HCT116 (cell line): ENCODE measurements at regions not wholly inside any gene's neighbourhood (a gene's known extent, or its start where the extent isn't known, plus 50 kb on each side); places are given as distances from the start of the nearest gene placed in this dataset.

Experiments used
- CTCF ChIP-seq, 3 experiments: fragments of 200-600 bp in 1 of 3; sonication (generic) in 1 of 3; IDR thresholded peaks in 2 of 3; conservative IDR thresholded peaks in 1 of 3; 2 replicates each; pipeline ENCODE4 v1.5.1; 2012 to 2017; ENCODE audit warnings: low read depth in 2 of 3, low read length in 2 of 3, antibody characterized with exemption in 1 of 3, borderline replicate concordance in 1 of 3, control low read depth in 1 of 3, mild to moderate bottlenecking in 1 of 3, mixed read lengths in 1 of 3, mixed run types in 1 of 3, moderate library complexity in 1 of 3; ENCODE audit not compliant: insufficient read depth in 1 of 3
- EZH2phosphoT487 ChIP-seq: fragments of 200-600 bp; IDR thresholded peaks from 2 replicates; pipeline ENCODE4 v1.6.1; 2018; ENCODE audit warnings: antibody characterized with exemption, borderline replicate concordance
- JUND ChIP-seq: IDR thresholded peaks from 2 replicates; pipeline ENCODE4 v1.6.1; 2012
- POLR2AphosphoS5 ChIP-seq: IDR thresholded peaks from 2 replicates; pipeline ENCODE4 v1.6.1; 2011; ENCODE audit warnings: mild to moderate bottlenecking, low read depth, low read length, moderate library complexity
- SIN3A ChIP-seq: IDR thresholded peaks from 2 replicates; pipeline ENCODE4 v1.6.1; 2012; ENCODE audit warnings: low read depth
- SRF ChIP-seq: IDR thresholded peaks from 2 replicates; pipeline ENCODE4 v1.6.1; 2012; ENCODE audit warnings: low read depth
- ZNF274 ChIP-seq: fragments of 200-500 bp; sonication (Bioruptor generic); IDR thresholded peaks from 2 replicates; pipeline ENCODE4 v1.6.1; 2014; ENCODE audit warnings: mild to moderate bottlenecking, low read depth, low read length, inconsistent platforms
- TF ChIP-seq, protein P1 (sequence below): IDR thresholded peaks from 2 replicates; pipeline ENCODE4 v1.6.1; 2012

GRCh38 chr13:111919849-111920248 is 147.1 kb upstream of the SOX1 start:
- TF ChIP-seq ZNF274 (no peak), EZH2phosphoT487 (no peak), CTCF (IDR thresholded peaks at IDR 0.05 in 2 of 3, conservative IDR thresholded peaks at IDR 0.05 in 1 of 3; ENCODE audit: borderline replicate concordance in 1 of 3, insufficient read depth in 1 of 3, low read depth in 2 of 3, low read length in 2 of 3) (no peak), SRF (no peak), JUND (no peak), POLR2AphosphoS5 (no peak), SIN3A (no peak)
- TF ChIP-seq, protein P1, sequence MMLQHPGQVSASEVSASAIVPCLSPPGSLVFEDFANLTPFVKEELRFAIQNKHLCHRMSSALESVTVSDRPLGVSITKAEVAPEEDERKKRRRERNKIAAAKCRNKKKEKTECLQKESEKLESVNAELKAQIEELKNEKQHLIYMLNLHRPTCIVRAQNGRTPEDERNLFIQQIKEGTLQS, result no peak
